ENCODE measurements at regions not wholly inside any gene's neighbourhood (a gene's known extent, or its start where the extent isn't known, plus 50 kb on each side); places are given as distances from the start of the nearest gene placed in this dataset.

DNA sequence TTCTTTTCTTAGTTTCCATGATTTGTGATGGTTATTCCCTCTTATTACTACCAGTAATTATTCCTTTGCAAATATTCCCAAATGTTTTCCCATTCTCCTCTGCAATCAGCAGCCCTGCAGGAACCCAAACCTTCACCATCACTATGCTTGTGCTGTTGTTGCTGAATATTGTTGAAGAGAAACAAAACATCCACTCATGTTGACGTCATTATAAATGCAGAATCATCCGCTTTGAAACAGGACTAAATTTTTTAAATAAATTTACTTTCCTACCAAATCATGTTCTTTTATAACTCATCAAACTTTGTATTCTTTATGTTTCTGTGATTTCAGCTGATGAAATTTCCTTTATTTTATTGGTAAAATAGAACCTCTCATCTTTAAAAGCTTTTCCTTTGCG lies 787.0 kb upstream of the B3GALT2 start:
- no peak for TF ChIP-seq CTCF (IDR thresholded peaks at IDR 0.05; ENCODE audit: low read depth, low read length, poor library complexity, severe bottlenecking)
- TF ChIP-seq EZH2phosphoT487 (IDR thresholded peaks at IDR 0.05; ENCODE audit: borderline replicate concordance, low read length) = no peak
